ENCODE measurements at regions not wholly inside any gene's neighbourhood (a gene's known extent, or its start where the extent isn't known, plus 50 kb on each side); places are given as distances from the start of the nearest gene placed in this dataset.
A peak's percentile ranks its signal among the peaks of the same experiment; 100 is the strongest.

- DNase-seq (no peak), ATAC-seq (no peak)
- intact Hi-C loops (cut with micrococcal nuclease), result no loop called here
Measured at GRCh38 chr12:127621366-127621765, 645.6 kb upstream of the TMEM132C start.

GRCh38 chr12:127623362-127623761 lies 643.6 kb upstream of the TMEM132C start:
- intact Hi-C loops (cut with micrococcal nuclease), result no loop called here
- DNase-seq (no peak), ATAC-seq (no peak)

DNA sequence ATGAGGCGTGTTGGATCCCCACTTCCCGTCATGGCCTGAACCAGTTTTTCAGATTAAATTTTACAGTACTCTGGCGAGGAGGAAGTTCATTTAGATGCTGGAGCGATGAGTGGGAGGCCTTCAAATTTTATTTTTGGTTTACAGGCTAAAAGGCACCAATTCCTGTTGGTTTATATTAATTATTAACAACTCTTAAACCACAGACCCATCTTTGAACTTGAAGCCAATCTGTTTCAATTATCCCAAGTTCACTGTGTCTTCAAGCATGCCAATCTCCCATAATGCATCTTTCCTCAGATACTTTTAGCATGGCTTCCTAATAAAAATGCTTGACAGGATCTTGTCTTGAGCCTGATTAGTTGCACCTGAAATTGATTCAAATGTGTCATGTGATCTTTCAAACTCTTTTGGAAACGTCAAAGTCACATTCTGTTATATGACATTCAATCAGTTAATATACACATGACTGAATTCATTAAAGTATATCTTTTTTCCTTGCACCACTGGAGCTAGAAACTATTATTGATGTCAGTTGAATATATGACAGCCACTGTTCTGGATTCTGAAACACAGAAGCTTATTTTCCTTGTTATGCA lies 641.7 kb upstream of the TMEM132C start:
- ATAC-seq, result no peak
- intact Hi-C loops (cut with micrococcal nuclease), result no loop called here
- DNase-seq, result no peak

- intact Hi-C loops (cut with micrococcal nuclease), result no loop called here
- DNase-seq, result no peak
- ATAC-seq, result no peak
Measured at GRCh38 chr12:127628645-127629044, 638.3 kb upstream of the TMEM132C start.

- DNase-seq (no peak), ATAC-seq (no peak)
- intact Hi-C loops (cut with micrococcal nuclease), result no loop called here
Measured at GRCh38 chr12:127629066-127629820, 637.7 kb upstream of the TMEM132C start.

GRCh38 chr12:127632461-127632860 lies 634.5 kb upstream of the TMEM132C start:
- ATAC-seq, result no peak
- no peak for DNase-seq
- intact Hi-C loops (cut with micrococcal nuclease), result no loop called here

DNA sequence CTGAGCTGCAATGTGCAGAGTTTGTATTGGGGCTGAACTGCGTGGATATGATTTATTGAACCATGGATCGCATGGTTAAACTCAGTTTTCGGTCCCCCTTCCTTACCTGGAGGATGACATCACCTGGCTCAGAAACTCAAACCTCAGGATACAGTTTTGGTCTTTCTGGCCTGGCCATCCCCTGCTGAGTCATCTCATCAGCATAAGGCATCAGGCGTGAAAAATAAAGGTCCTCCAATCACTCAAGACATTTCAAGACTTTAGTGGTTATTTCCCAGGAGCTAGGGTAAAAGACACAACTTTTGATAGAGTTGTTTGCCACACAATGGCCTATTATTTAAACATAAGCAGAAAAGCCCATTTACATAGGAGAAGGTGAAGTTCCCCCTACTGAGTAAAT lies 631.1 kb upstream of the TMEM132C start:
- intact Hi-C loops (cut with micrococcal nuclease), result no loop called here
- DNase-seq (no peak), ATAC-seq (no peak)

DNA sequence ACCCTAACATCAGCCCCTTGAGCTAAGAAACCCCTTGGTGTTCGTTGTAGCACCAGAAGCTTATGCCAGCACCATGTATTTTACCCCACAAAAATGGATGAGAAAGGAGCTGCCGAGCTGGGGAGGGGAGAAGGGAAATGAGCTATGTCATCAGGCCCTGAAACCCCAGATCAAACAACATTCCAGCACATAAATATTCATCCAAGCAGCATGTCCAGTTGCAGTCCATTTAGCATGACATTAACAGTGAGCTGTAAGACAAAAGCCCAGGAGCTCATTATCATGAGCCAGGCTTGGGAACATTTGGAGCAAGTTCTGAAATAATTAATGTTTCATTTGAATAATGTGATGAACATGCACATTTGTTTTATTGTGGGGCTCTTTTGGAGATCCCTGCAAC lies 630.1 kb upstream of the TMEM132C start:
- ATAC-seq, result no peak
- DNase-seq, result no peak
- intact Hi-C loops (cut with micrococcal nuclease), result no loop called here

GRCh38 chr12:127640181-127640886 lies 626.6 kb upstream of the TMEM132C start:
- no peak for DNase-seq
- intact Hi-C loops (cut with micrococcal nuclease), result no loop called here
- peak; percentile 60 for ATAC-seq

- DNase-seq (no peak), ATAC-seq (no peak)
- intact Hi-C loops (cut with micrococcal nuclease), result no loop called here
Measured at GRCh38 chr12:127642208-127642607, 624.8 kb upstream of the TMEM132C start.

- intact Hi-C loops (cut with micrococcal nuclease), result no loop called here
- DNase-seq (no peak), ATAC-seq (no peak)
Measured at GRCh38 chr12:127648321-127648720, 618.6 kb upstream of the TMEM132C start.

- intact Hi-C loops (cut with micrococcal nuclease), result no loop called here
- ATAC-seq (no peak), DNase-seq (no peak)
Measured at GRCh38 chr12:127649961-127650360, 617.0 kb upstream of the TMEM132C start.

DNA sequence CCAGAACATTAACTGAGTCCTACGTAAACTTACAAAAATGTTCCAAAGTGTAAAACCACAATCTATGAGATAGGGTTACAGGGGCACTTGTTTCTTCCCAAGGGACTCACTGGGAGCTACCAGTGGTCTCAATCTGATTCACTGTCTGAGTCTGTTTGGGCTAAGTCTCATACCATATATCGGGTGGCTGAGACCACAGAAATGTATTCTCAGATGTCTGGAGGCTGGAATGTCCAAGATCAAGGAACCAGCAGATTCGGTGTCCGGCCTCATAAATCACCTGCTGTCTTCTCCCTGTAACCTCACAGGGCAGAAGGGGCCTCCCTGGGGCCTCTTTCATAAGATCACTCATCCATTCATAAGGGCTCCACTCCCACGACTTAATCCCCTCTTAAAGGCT lies 616.3 kb upstream of the TMEM132C start:
- intact Hi-C loops (cut with micrococcal nuclease), result no loop called here
- no peak for ATAC-seq
- DNase-seq, result no peak

- ATAC-seq (no peak), DNase-seq (no peak)
- intact Hi-C loops (cut with micrococcal nuclease), result no loop called here
Measured at GRCh38 chr12:127652281-127652680, 614.7 kb upstream of the TMEM132C start.

GRCh38 chr12:127654383-127654985 lies 612.5 kb upstream of the TMEM132C start:
- intact Hi-C loops (cut with micrococcal nuclease), result no loop called here
- no peak for DNase-seq
- ATAC-seq, result no peak

DNA sequence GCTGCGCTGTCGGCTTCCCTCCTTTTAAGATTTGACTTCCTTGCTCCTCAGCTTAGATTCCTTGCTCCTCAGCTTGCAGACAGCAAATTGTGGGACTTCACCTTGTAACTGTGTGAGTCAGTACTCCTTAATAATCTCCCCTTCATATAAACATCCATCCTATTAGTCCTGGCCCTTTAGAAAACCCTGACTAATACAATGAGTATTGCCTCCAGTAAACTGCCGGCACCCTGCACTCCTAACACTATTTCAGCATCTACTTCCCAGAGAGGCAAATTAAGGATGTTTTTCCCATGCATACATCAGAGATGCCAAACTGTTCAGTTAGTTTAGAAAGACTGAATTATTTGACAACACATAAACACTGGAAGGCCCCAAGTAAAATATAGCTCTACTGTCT lies 611.3 kb upstream of the TMEM132C start:
- ATAC-seq (no peak), DNase-seq (no peak)
- intact Hi-C loops (cut with micrococcal nuclease), result no loop called here

GRCh38 chr12:127656266-127656665 lies 610.7 kb upstream of the TMEM132C start:
- intact Hi-C loops (cut with micrococcal nuclease), result no loop called here
- ATAC-seq, result no peak
- no peak for DNase-seq

DNA sequence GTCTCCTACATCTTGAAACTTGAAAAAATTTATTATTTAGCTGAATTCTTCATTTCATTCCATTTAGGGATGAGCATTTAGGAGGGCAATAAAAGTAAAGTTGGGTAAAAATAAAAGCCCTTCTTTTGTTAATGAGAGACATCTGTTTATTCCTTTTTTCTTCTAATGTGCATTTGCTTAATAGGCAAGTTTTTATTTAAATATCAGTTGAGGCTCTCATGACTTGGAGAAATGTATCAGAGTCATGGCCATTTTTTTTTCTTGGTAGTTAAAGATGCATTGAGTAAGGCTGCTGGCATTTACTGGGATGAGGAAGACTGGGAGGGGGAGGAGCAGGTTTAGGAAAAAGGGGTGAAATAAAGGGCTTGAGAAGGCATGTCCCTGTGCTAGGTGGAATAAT lies 609.9 kb upstream of the TMEM132C start:
- intact Hi-C loops (cut with micrococcal nuclease), result no loop called here
- ATAC-seq (no peak), DNase-seq (no peak)

GRCh38 chr12:127660961-127661360 lies 606.0 kb upstream of the TMEM132C start:
- DNase-seq (no peak), ATAC-seq (no peak)
- intact Hi-C loops (cut with micrococcal nuclease), result no loop called here

DNA sequence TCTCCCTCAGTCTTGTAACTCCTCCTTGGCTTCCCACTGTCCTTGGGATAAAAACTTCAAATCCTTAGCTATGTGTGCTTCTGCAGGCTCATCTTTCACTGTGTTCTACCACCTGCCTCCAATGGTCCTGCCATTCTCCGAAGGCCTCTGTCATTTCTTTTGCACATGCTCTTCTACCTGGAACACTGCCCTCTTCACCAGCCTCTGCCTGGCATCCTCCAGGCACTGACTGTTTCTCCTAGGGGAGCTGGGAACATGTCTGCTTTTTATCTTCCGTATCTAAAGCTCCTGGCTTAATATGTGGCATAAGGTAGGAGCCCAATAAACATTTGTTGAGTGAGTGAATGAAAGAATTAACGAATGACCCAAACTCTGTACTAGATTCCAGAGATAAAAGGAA lies 603.3 kb upstream of the TMEM132C start:
- ATAC-seq, result no peak
- DNase-seq, result no peak
- intact Hi-C loops (cut with micrococcal nuclease), result no loop called here
